GM21447 (cell line): ENCODE measurements at regions not wholly inside any gene's neighbourhood (a gene's known extent, or its start where the extent isn't known, plus 50 kb on each side); places are given as distances from the start of the nearest gene placed in this dataset.
"Not testable (repeated sequence)": the region's sequence is repeated elsewhere in the genome, so short reads cannot be mapped to it uniquely, and the experiment has no call there.

Experiments
- ATAC-seq: cut with Tn5 transposase; IDR thresholded peaks from one replicate; pipeline ENCODE4 v1.9.1; 2021; ENCODE audit not compliant: unreplicated experiment

GRCh38 chr10:105592468-105592867 is 951.4 kb downstream of the SORCS3 start:
- no peak for ATAC-seq

- ATAC-seq: no peak
These were observed 945.5 kb downstream of the SORCS3 start for GRCh38 chr10:105586451-105587098.

GRCh38 chr10:105585753-105586152 is 944.7 kb downstream of the SORCS3 start:
- no peak for ATAC-seq

- no peak for ATAC-seq
These were observed 944.1 kb downstream of the SORCS3 start for GRCh38 chr10:105585171-105585570.

GRCh38 chr10:105579112-105579511 is 938.0 kb downstream of the SORCS3 start:
- no peak for ATAC-seq

- ATAC-seq: no peak
These were observed 936.9 kb downstream of the SORCS3 start for GRCh38 chr10:105577865-105578607.

- ATAC-seq: no peak
These were observed 918.4 kb downstream of the SORCS3 start for GRCh38 chr10:105559333-105560097.

- not testable (repeated sequence) for ATAC-seq
These were observed 909.4 kb downstream of the SORCS3 start for GRCh38 chr10:105550453-105550852.

GRCh38 chr10:105549731-105550130 is 908.6 kb downstream of the SORCS3 start:
- ATAC-seq: no peak

GRCh38 chr10:105545101-105545500 is 904.0 kb downstream of the SORCS3 start:
- no peak for ATAC-seq

GRCh38 chr10:105540381-105540780 is 899.3 kb downstream of the SORCS3 start:
- no peak for ATAC-seq

GRCh38 chr10:105538874-105539273 is 897.8 kb downstream of the SORCS3 start:
- ATAC-seq: no peak

- no peak for ATAC-seq
These were observed 894.4 kb downstream of the SORCS3 start for GRCh38 chr10:105535478-105535877.

GRCh38 chr10:105534086-105534485 is 893.0 kb downstream of the SORCS3 start:
- no peak for ATAC-seq

- ATAC-seq: no peak
These were observed 875.4 kb downstream of the SORCS3 start for GRCh38 chr10:105516511-105516910.

GRCh38 chr10:105514106-105514505 is 873.0 kb downstream of the SORCS3 start:
- no peak for ATAC-seq

- no peak for ATAC-seq
These were observed 868.4 kb downstream of the SORCS3 start for GRCh38 chr10:105509517-105509916.

- ATAC-seq: no peak
These were observed 865.2 kb downstream of the SORCS3 start for GRCh38 chr10:105506262-105506661.

- ATAC-seq: no peak
These were observed 862.6 kb downstream of the SORCS3 start for GRCh38 chr10:105503714-105504113.

GRCh38 chr10:105502058-105502457 is 861.0 kb downstream of the SORCS3 start:
- ATAC-seq: no peak

- ATAC-seq: no peak
These were observed 853.9 kb downstream of the SORCS3 start for GRCh38 chr10:105494944-105495343.

GRCh38 chr10:105494303-105494702 is 853.2 kb downstream of the SORCS3 start:
- no peak for ATAC-seq
